ENCODE measurements at regions not wholly inside any gene's neighbourhood (a gene's known extent, or its start where the extent isn't known, plus 50 kb on each side); places are given as distances from the start of the nearest gene placed in this dataset.

DNA sequence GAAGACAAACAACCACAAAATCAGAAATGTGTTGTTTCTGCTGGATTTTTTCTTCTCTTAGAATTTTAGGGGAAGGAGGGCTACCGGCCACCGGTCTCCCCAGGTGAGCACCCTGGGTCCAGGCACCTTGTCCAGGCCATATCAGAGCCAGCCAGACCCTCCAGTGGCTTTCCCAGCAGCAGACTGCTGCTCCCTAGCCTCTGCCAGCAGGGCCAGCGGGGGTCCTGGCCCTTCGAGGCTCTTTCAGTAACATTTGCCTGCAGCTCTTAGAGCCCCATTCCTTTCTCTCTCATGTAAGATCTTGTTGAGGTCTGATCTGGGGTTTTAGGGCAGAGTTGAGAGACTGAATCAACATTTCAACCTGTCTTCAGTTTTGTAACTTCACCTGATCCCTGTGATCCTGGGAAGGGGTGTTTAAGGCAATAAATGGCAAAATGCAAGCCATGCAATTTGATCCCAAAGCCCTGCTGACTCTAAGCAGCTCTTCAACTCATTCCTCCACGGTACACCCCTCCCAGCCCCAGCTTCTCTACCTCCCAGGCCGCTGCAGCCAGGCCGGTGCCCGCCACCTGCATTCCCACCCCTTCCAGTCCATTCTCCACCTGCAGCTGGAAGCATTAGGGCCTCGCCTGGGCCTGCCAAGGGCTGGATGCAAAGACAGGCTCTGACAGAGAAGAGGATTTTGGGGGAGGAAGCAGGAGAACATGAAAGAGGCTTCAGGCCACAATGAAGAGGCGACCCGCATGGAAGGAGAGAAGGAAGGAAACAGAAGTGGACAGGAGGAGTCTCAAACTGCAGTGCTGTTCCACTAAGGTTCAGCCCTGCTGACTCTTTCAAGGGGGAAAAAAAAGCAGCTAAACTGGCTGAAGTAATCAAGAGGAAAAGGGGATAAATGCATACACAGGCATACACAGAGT lies 113.0 kb upstream of the FGF3 start:
- no peak for TF ChIP-seq MAFG (CRISPR knock-in tag; IDR thresholded peaks at IDR 0.05)
- TF ChIP-seq MED13 (CRISPR knock-in tag; IDR thresholded peaks at IDR 0.05): no peak
- no peak for TF ChIP-seq KAT2B (IDR thresholded peaks at IDR 0.05; ENCODE audit: borderline replicate concordance, low read depth, low read length)
- TF ChIP-seq, protein P1, sequence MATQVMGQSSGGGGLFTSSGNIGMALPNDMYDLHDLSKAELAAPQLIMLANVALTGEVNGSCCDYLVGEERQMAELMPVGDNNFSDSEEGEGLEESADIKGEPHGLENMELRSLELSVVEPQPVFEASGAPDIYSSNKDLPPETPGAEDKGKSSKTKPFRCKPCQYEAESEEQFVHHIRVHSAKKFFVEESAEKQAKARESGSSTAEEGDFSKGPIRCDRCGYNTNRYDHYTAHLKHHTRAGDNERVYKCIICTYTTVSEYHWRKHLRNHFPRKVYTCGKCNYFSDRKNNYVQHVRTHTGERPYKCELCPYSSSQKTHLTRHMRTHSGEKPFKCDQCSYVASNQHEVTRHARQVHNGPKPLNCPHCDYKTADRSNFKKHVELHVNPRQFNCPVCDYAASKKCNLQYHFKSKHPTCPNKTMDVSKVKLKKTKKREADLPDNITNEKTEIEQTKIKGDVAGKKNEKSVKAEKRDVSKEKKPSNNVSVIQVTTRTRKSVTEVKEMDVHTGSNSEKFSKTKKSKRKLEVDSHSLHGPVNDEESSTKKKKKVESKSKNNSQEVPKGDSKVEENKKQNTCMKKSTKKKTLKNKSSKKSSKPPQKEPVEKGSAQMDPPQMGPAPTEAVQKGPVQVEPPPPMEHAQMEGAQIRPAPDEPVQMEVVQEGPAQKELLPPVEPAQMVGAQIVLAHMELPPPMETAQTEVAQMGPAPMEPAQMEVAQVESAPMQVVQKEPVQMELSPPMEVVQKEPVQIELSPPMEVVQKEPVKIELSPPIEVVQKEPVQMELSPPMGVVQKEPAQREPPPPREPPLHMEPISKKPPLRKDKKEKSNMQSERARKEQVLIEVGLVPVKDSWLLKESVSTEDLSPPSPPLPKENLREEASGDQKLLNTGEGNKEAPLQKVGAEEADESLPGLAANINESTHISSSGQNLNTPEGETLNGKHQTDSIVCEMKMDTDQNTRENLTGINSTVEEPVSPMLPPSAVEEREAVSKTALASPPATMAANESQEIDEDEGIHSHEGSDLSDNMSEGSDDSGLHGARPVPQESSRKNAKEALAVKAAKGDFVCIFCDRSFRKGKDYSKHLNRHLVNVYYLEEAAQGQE (IDR thresholded peaks at IDR 0.05; ENCODE audit: borderline replicate concordance in 1 of 2, low read depth in 1 of 2, low read length in 2 of 2): no peak
- no peak for TF ChIP-seq ZNF232 (CRISPR knock-in tag; IDR thresholded peaks at IDR 0.05; ENCODE audit: borderline replicate concordance)

Measured in HepG2 (cell line).